Suprapubic skin (tissue), 4 donors: ENCODE measurements at regions not wholly inside any gene's neighbourhood (a gene's known extent, or its start where the extent isn't known, plus 50 kb on each side); places are given as distances from the start of the nearest gene placed in this dataset.

ENCODE experiments used
- DNase-seq, 2 donors: peaks; one replicate each; pipeline ENCODE4 v3.0.0-alpha.2; 2019; ENCODE audit warnings: low spot score in 2 of 2
- H3K27ac ChIP-seq: fragments of 200-600 bp; sonication (generic); one replicate; pipeline ENCODE4 v1.5.1; 2019
- H3K27me3 ChIP-seq: fragments of 200-600 bp; sonication (generic); one replicate; pipeline ENCODE4 v1.5.1; 2019
- H3K36me3 ChIP-seq: fragments of 200-600 bp; sonication (generic); one replicate; pipeline ENCODE4 v1.5.1; 2019
- H3K4me1 ChIP-seq: fragments of 200-600 bp; sonication (generic); one replicate; pipeline ENCODE4 v1.5.1; 2019
- H3K4me3 ChIP-seq: fragments of 200-600 bp; sonication (generic); one replicate; pipeline ENCODE4 v1.5.1; 2019; ENCODE audit warnings: mild to moderate bottlenecking
- H3K9me3 ChIP-seq: fragments of 200-600 bp; sonication (generic); one replicate; pipeline ENCODE4 v1.5.1; 2019
- EP300 ChIP-seq: sonication (generic); formaldehyde crosslinking; IDR thresholded peaks from one replicate; pipeline ENCODE4 v1.6.1; 2017; ENCODE audit warnings: antibody characterized with exemption
- POLR2A ChIP-seq, 2 donors: fragments of 450-650 bp; IDR thresholded peaks; one replicate each; pipeline ENCODE4 v1.6.1; 2017; ENCODE audit warnings: antibody characterized with exemption in 2 of 2, mild to moderate bottlenecking in 2 of 2, moderate library complexity in 2 of 2
- POLR2AphosphoS5 ChIP-seq, 3 donors: sonication (generic); formaldehyde crosslinking; IDR thresholded peaks; one replicate each; pipeline ENCODE4 v1.6.1; 2017; ENCODE audit warnings: antibody characterized with exemption in 3 of 3
- WGBS: methylation state at CpG from one replicate; pipeline ENCODE4 v1.1.5; 2018; 5-methylcytosine and 5-hydroxymethylcytosine counted together
- TF ChIP-seq, protein P1 (sequence below), 2 donors: fragments of 200-600 bp in 1 of 2; fragments of 450-650 bp in 1 of 2; sonication (generic) in 1 of 2; IDR thresholded peaks; one replicate each; pipeline ENCODE4 v1.5.1; 2016 to 2019; ENCODE audit warnings: antibody characterized with exemption in 2 of 2, mild to moderate bottlenecking in 1 of 2, moderate library complexity in 1 of 2

DNA sequence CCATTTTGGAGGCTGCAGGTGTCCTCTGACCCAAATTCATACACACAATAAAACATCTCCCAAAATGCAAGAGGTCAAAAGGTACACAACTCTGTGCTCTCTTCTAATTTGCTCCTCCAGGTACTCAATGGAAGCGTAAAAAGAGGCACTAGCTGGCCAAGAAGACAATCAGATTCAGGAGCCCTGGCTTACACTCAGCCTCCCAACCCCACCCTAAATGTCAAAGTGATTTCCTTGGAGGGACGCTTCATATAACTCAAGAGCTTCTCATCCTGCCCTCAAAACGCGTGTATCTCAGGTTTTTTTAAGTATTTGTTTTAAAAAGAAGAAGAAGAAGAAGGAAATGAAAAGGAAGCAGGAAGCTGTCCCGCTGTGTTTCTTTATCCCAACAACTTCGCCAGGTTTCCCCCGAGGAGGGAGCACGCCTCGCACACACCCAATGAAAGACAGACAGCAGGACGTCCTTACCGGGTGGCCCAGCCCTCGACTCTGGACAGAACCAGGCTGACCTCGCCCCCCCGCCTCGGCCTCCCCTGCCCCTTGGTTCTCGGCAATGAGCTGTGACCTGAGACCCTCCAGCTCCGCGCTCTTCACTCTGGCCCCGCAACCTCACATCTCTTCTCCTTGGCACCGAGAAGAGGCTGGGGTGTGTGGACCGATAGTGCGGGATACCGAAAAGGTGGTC, 620.7 kb upstream of the ZNF385D start:
- H3K27ac ChIP-seq = no peak overlapping the region
- peak overlapping the region; percentile 44 for H3K4me3 ChIP-seq
- peaks cover 10% of the 10 kb centered on the region for H3K4me1 ChIP-seq
- no peaks in the 10 kb centered on the region for H3K36me3 ChIP-seq
- peaks cover 26% of the 10 kb centered on the region for H3K27me3 ChIP-seq
- 16% methylated on average over 13 of the region's 23 CpGs for WGBS
- peak; percentile 55 to 71 for DNase-seq
- H3K9me3 ChIP-seq = no peaks in the 10 kb centered on the region
- TF ChIP-seq POLR2A (IDR thresholded peaks at IDR 0.05) (no peak), EP300 (no peak), POLR2AphosphoS5 (IDR thresholded peaks at IDR 0.05) (no peak)
- TF ChIP-seq, protein P1, sequence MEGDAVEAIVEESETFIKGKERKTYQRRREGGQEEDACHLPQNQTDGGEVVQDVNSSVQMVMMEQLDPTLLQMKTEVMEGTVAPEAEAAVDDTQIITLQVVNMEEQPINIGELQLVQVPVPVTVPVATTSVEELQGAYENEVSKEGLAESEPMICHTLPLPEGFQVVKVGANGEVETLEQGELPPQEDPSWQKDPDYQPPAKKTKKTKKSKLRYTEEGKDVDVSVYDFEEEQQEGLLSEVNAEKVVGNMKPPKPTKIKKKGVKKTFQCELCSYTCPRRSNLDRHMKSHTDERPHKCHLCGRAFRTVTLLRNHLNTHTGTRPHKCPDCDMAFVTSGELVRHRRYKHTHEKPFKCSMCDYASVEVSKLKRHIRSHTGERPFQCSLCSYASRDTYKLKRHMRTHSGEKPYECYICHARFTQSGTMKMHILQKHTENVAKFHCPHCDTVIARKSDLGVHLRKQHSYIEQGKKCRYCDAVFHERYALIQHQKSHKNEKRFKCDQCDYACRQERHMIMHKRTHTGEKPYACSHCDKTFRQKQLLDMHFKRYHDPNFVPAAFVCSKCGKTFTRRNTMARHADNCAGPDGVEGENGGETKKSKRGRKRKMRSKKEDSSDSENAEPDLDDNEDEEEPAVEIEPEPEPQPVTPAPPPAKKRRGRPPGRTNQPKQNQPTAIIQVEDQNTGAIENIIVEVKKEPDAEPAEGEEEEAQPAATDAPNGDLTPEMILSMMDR (IDR thresholded peaks at IDR 0.05) = no peak

DNA sequence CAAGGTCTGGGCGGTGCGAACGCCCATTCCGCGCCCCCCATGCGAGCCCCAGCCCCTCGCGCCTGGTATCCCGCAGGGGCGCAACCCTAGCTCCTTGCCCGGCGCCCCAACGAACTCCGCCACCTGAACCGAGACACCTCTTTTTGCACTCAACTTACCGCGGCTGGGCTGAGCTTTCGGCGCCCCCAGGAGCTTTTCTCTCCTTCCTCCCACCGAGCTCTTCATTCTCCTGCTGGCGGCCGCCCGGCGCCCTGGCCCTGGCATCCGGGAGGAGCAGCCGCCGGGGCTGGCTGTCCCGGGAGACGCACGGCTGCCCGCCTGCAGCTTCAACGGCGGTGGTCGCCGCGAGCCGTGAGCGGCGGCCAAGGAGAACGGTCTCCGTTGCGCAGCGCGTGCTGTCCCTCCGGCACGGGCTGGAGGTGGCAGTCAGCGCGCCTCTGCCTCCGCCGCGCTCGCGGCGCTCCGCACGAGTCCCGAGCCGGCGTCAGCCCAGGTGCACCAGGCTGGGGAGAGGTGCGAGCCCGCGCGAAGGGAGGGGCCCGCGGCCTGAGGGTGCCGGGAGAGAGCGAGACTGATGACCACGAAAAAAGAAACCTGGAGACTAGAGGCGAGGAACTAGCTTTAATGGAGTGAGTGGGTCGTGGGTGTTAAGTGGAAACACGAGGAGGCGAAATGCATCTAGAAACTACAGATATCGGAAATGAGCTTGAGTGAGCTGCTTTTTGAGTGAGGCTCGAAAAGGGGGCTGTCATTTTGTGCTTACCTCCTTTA, 621.5 kb upstream of the ZNF385D start:
- TF ChIP-seq POLR2AphosphoS5 (IDR thresholded peaks at IDR 0.05) (no peak), POLR2A (IDR thresholded peaks at IDR 0.05) (no peak)
- Histone ChIP-seq H3K36me3 (no peaks in the 10 kb centered on the region), H3K4me3 (peak overlapping the region; percentile 44), H3K27ac (no peak overlapping the region), H3K4me1 (peaks cover 10% of the 10 kb centered on the region), H3K27me3 (peaks cover 26% of the 10 kb centered on the region), H3K9me3 (no peaks in the 10 kb centered on the region)
- 5% methylated on average over 35 of the region's 74 CpGs for WGBS
- peak in 1 of 2 donors; percentile 60 for DNase-seq

DNA sequence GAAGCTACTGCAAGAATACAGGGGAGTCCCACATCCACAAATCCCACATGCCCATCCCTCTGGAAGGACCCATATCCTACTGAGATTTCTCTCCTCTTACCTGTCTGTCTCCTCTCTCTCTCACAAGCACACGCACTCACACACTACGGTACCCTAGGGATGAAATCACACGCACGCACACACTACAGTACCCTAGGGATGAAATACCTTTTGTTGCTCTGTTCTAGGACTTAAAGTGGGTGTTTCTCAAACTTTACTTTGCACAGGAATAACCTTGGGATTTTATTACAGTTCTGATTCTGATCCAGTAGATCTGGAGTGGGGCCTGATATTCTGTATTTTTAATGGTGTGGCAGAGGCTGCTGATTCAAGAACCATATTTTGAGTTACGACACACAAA, 622.2 kb upstream of the ZNF385D start:
- no peak overlapping the region for H3K27ac ChIP-seq

DNA sequence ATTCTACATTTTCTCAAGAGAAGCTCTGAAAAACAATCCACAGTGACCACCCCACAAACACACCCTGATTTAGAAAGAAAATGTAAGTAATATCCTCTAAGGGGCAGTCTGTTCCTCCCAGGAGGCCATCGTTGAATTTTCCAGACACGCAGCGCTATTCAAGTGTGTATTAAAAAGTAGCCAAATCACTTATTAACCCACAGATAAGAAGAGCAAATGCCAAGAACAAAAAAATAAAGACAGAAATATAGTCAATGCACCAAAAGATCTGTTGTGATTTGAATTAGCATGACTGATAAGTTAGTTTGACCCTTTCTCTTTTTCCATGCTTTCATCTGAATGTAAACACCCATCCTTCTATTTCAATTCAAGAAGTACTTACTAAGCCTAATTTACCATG, 622.8 kb upstream of the ZNF385D start:
- TF ChIP-seq POLR2AphosphoS5 (IDR thresholded peaks at IDR 0.05) (no peak), POLR2A (IDR thresholded peaks at IDR 0.05) (no peak), EP300 (no peak)
- TF ChIP-seq, protein P1 (IDR thresholded peaks at IDR 0.05) = no peak
- Histone ChIP-seq H3K9me3 (no peaks in the 10 kb centered on the region), H3K4me3 (no peak overlapping the region), H3K4me1 (peaks cover 10% of the 10 kb centered on the region), H3K36me3 (no peaks in the 10 kb centered on the region), H3K27ac (no peak overlapping the region), H3K27me3 (peaks cover 26% of the 10 kb centered on the region)
- DNase-seq = no peak
- 87% methylated on average over 3 of the region's 3 CpGs for WGBS

More for the DNA sequence above, 622.2 kb upstream of the ZNF385D start:
- Histone ChIP-seq H3K27me3 (peaks cover 26% of the 10 kb centered on the region), H3K9me3 (no peaks in the 10 kb centered on the region), H3K4me1 (peaks cover 10% of the 10 kb centered on the region), H3K36me3 (no peaks in the 10 kb centered on the region), H3K4me3 (no peak overlapping the region)
- TF ChIP-seq EP300 = no peak
- TF ChIP-seq, protein P1 (IDR thresholded peaks at IDR 0.05) = no peak
- no peak for TF ChIP-seq POLR2AphosphoS5 (IDR thresholded peaks at IDR 0.05)
- TF ChIP-seq POLR2A (IDR thresholded peaks at IDR 0.05) = no peak
- DNase-seq = no peak
- WGBS = 91% methylated on average over 5 of the region's 5 CpGs

DNA sequence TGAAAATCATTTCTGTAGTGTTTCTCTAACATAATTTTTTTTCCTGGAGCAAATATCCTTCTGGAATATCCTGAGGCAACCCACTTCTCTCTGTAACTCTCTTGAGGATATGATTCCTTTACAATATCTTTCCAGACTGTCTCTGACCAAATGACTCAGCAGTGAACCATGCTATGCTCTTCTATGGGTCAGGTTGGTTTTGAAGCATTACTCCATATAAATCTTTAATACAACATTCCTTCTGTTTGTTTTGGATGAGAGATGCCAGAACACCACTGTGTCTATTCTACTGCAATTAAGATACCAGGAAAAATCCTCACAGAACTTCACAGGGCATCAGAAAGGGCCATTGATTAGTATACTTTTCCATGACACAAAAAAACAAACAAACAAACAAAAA, 626.4 kb upstream of the ZNF385D start:
- TF ChIP-seq, protein P1 (IDR thresholded peaks at IDR 0.05) = no peak
- TF ChIP-seq POLR2AphosphoS5 (IDR thresholded peaks at IDR 0.05) = no peak
- TF ChIP-seq EP300 = no peak
- no peak for TF ChIP-seq POLR2A (IDR thresholded peaks at IDR 0.05)
- Histone ChIP-seq H3K27me3 (peaks cover 11% of the 10 kb centered on the region), H3K4me3 (no peak overlapping the region), H3K4me1 (peaks cover 3% of the 10 kb centered on the region), H3K9me3 (no peaks in the 10 kb centered on the region), H3K36me3 (no peaks in the 10 kb centered on the region), H3K27ac (no peak overlapping the region)
- DNase-seq = no peak
